22Rv1 (cell line): ENCODE measurements at regions not wholly inside any gene's neighbourhood (a gene's known extent, or its start where the extent isn't known, plus 50 kb on each side); places are given as distances from the start of the nearest gene placed in this dataset.

Experiments used
- H3K27ac ChIP-seq: fragments of 450-650 bp; 2 replicates; pipeline ENCODE4 v1.5.1; 2017
- CTCF ChIP-seq: fragments of 450-650 bp; IDR thresholded peaks from 2 replicates; pipeline ENCODE4 v1.5.1; 2017; ENCODE audit warnings: mild to moderate bottlenecking
- ZFX ChIP-seq: fragments of 450-650 bp; IDR thresholded peaks from 2 replicates; pipeline ENCODE4 v1.6.1; 2017; ENCODE audit warnings: antibody characterized with exemption, borderline replicate concordance

GRCh38 chr2:8235419-8235818 lies 446.4 kb upstream of the ID2 start:
- no peak overlapping the region for H3K27ac ChIP-seq
- TF ChIP-seq ZFX = no peak
- TF ChIP-seq CTCF = no peak

- TF ChIP-seq CTCF (no peak), ZFX (no peak)
- no peak overlapping the region for H3K27ac ChIP-seq
Measured at GRCh38 chr2:8236391-8236790, 445.5 kb upstream of the ID2 start.

- H3K27ac ChIP-seq = no peak overlapping the region
- TF ChIP-seq ZFX (no peak), CTCF (no peak)
Measured at GRCh38 chr2:8238521-8239230, 443.2 kb upstream of the ID2 start.

- TF ChIP-seq ZFX (no peak), CTCF (no peak)
- no peak overlapping the region for H3K27ac ChIP-seq
Measured at GRCh38 chr2:8239531-8240088, 442.2 kb upstream of the ID2 start.

GRCh38 chr2:8241317-8241716 lies 440.5 kb upstream of the ID2 start:
- no peak for TF ChIP-seq CTCF
- no peak for TF ChIP-seq ZFX
- H3K27ac ChIP-seq = no peak overlapping the region

GRCh38 chr2:8242739-8243138 lies 439.1 kb upstream of the ID2 start:
- no peak overlapping the region for H3K27ac ChIP-seq
- TF ChIP-seq ZFX (no peak), CTCF (no peak)

- H3K27ac ChIP-seq = no peak overlapping the region
Measured at GRCh38 chr2:8243748-8244400, 438.0 kb upstream of the ID2 start.

More at GRCh38 chr2:8243748-8244400, 438.0 kb upstream of the ID2 start:
- no peak for TF ChIP-seq CTCF
